ELF-1 (cell line): ENCODE measurements at regions not wholly inside any gene's neighbourhood (a gene's known extent, or its start where the extent isn't known, plus 50 kb on each side); places are given as distances from the start of the nearest gene placed in this dataset.

Experiments used
- DNase-seq: peaks from one replicate; pipeline ENCODE4 v3.0.0-alpha.2; 2016; ENCODE audit warnings: low read depth, low spot score

DNA sequence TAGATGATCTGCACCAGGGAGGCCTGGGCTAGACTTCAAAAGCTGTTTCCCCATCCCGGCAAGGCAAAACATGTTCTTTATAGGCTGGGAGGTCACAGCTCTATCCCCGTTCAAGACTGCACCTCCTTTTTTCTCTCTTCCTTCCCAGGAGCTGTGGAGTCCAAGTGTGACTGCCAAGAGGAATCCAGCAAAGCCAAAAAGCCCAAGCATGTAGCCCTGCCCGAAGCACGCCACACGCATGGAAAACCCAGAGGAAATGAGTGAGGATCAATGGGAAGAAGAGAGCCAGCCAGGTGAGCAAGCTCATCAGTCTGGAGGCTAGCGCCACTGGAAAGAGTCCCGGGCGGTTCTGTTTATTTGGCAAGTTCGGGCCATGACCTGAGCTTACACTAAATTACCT lies 240.4 kb downstream of the PRL start:
- DNase-seq: no peak

DNA sequence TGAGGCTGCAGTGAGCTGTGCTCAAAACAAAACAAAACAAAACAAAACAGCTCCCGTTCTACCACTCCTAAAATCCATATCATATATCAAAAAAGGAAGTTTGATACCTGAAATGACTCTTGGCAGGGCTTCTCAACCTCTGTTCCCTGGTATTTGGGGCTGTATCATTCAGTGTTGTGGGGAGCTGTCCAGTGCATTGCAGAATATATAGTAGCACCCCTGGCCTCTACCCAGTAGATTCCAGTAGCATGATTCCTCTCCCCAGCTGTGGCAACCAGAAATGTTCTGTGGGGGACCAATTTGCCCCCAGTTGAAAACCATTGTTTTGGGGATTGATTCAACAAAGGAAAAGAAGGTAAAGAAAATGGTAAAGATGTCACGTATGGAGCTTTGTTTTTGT lies 238.9 kb downstream of the PRL start:
- no peak for DNase-seq

DNA sequence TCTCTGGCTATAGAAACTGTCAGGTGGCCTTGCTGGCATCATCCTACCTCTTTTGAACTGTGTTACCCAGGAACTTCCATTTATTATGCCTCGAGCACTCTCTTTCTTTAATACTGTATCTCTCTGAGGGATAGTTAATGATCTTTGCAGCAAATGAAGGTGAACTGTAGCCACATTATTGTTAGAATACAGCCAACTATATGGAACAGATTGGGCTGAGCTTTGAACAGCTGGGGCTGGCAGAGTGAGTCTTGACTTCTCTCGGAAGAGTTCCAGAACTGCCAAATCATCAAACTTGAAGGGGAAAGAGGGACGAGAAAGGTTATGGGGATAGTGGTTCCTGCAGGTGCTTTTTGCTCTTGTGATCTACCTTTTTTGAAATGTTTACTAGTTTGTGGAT lies 237.7 kb downstream of the PRL start:
- DNase-seq: no peak

DNA sequence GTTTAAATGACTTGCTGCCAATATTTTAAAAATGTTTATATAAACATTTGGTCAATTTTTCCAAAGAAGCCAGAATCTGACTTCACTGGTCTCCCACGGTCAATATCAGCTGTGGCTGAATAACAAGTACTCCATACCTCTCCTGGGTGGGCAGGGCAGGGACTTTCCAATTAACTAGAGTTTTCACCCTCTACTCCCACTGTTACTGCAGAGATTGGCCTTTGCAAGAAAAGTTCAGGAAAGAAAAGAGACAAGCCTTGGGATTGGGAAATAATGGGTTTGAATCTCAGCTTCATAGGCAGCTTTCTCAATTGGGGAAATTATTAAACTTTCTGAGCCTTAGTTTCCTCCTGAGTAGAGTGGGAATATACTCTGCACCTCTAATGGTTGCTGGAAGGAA lies 236.9 kb downstream of the PRL start:
- DNase-seq: no peak

DNA sequence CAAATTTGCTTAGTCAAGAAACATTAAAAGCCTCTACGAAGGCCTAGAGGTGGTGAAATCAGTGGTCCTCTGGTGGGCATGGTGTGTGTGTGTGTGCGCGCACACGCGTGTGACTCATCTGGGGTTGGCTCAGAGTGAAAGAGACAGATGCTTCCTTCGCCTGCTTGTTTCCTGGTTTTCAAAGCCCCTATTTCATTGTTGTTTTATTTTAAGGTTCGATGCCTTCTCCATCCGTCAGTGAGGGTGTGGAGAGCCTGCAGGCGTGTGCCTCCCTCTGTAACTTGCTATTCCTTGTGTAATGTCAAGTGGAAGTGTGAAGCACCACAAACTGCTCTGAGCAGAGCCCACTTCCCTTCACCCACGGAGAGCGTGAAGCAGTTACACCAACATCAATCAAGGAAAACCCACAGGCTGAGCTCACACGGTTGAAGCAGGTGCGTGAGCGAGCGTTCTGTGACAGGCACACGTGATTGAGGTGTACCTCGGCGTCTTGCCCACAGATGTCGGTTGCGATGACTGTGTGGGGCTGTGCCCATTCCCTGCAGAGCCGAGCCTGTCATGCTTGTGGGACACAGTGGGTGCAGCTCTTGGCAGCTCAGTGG lies 233.9 kb downstream of the PRL start:
- no peak for DNase-seq

DNA sequence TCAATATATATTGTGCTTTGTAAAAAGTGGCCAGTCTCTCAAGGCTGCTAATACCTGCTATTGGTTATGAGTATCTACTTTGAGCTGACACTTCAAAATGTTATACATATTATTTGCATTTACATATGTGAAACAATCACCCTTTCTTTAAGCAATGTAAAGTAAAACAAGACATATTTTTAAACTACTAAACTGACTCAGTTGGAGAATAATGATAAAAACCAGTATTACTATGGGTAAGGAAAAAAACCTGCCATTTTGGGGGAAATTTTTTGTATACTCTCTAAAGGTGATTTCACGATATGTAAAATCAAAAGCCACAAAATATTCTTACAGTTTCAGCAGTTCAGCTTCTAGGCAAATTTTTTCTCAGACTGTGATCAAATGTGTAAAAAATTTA lies 232.3 kb downstream of the PRL start:
- no peak for DNase-seq

DNA sequence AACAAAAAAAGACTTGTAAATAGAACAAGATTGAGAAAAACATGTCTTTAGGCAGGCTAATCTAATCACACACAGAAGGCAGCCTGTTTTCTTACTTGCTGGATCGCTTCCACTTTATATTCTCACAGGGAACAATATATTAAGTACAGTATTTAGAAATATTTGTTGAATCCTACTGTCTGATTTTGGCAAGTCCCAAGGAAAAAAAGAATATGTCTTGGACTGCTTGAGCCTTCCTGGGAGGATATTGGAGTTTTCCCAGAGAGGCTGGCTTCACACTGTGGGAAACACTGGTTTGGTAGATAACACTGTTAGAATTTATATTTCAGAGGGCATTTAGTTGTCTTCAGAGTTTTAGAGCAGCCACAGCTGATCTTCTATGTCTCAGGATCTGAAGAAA lies 229.7 kb downstream of the PRL start:
- DNase-seq: no peak

DNA sequence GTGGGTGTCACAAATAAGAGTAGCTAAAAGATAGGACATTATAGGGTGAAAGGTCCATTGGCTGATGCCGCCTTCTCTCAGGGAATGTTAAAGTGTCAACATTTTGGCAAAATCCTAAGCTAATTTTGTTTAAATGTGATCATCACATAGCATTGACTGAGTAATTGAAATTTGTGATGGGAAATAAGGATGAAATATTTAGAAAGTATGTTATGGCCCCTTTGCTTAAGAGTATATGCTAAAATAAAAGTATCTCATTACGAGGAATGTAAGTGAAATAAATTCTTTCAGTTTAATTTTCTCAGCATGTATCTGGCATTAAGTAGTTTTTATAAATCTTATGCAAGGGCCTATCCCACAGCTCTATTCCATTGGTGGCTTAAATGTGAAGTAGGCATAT lies 229.2 kb downstream of the PRL start:
- no peak for DNase-seq

DNA sequence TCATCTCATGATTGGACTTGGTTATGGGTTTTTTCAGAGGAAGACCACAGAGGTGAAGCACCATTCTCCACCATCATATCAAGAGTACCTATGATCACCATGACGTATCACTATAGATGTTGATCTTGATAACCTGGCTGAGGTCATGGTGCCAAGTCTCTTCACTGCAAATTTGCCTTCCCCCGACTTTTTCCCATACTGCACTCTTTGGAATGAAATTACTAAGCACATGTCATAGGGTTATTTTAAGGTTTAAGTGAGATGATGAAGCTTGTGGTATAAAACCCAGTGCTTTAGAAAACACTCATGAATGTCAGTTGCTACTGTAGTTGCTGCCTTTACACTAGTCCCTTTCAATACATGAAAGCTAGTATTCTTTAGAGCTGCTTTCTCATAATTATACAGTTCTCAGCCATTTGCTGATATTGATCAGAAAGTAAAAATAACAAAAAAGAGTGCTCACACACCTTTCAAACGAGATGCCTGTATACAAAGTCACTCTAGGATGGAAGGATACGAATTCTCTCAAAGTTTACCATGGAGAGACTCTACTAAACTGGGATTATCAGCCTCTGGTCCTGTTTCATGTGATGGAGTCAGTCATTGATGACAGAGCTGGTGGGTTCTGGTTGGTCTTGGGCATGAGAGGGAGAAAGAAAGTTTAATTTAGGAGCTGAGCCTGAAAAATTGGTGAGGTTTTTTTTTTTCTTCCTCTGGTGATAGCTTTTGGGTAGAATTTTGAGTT lies 228.1 kb downstream of the PRL start:
- DNase-seq: no peak

DNA sequence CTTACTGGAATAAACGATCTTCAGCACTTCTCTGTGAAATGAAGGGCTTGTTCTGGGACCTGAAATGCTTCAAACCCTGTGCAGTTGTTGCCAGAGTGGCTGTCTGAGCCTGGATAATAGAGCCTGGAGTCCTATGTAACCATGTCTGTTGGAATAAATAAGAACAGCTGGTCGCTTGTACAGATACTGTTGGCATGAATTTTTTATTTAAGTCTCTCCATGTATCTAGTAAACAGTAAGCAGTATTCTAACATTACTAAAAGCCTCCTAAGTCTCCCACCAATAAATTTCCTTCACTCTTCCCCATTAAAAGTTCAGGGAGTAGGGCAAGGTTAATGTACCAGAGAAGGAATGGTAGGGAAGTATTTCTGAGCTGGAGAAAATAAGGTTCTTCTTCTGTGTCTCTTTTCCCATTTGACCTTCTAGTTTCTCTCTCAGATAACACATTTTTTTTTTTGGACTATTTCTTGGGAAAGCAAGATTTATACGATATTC lies 227.5 kb downstream of the PRL start:
- no peak for DNase-seq

DNA sequence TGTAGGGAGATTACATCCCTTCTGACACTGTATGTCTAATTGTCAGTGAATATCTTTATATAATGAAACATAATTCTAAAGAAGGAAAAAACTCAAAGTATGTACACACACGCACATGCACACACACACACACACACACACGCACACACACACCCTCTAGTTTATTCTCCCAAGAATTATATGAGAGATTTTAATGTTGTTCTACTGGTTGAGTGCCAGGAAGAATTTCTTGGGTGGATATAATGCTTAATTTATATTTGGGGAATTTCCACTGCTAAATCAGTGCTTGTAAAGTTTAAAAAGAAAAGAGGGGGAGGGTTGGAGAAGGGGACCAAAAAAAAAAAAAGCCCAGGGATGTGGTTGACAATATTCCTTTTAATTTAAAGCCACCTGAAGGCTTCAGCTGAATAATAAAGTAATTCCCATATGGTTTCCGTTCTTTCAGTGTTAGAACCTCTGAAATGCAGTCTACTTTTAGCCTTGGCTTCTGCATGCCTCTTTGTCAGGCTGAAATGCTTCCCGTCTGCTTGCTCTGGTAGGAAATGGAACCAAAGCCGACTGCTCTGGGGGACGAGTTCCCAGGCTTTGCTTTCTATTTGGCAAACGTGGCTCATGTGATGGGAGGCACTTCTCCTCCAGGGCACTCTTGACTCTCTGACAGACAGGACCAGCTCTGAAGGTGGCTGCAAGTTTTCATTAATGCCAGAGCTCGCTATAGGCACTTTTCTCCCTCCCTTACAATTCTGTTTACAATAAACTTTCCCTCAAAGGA lies 225.4 kb downstream of the PRL start:
- peak; percentile 78 for DNase-seq

DNA sequence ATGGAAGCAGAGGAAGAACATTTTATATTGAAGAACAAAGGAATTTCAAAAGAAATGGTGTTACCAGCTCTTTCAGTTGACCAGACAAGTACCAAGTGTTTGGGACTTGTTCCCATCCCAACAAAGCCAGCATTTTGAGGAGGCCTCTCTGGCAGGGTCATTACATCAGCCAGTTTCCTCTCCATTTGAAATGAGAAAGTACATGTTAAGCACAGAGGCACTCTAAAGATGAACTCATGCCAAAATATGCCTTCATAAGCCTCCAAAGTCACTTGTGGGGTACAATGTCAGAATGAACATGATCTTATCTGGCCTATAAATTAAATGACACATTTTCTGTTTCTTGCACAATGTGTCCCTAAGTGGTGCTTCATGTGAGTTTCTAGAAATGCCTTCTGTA lies 223.9 kb downstream of the PRL start:
- DNase-seq: no peak

DNA sequence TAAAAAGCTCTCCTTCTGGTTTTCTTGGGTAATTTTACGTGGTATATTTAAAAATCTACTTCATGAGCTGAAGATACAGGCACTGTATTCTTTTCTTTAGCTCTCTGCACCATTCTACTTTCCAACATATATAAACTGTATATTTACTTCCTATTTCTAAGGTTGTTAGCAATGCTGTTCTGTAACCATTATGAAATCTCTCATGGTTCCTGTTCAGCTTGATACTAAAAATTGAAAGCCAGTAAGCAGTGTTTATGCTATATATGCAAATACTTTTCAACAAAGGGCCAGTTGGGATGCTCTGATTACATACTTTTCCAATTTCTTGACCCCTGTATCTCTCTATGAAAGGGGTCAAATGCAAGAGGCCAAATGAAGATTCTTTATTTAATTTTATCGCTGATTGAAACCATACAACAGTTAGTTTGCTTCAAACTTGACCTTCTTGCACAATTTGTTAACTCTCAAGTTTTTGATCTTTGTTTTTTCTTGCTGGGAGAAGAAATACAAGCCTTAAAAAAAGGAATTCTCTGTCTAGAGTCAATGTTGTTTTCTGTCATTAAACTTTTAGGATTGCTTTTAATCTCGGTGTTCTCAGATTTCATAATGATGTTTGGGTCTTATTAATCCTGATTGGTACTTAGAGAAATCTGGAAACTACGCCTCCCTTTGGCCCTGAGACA lies 223.2 kb downstream of the PRL start:
- DNase-seq: no peak

DNA sequence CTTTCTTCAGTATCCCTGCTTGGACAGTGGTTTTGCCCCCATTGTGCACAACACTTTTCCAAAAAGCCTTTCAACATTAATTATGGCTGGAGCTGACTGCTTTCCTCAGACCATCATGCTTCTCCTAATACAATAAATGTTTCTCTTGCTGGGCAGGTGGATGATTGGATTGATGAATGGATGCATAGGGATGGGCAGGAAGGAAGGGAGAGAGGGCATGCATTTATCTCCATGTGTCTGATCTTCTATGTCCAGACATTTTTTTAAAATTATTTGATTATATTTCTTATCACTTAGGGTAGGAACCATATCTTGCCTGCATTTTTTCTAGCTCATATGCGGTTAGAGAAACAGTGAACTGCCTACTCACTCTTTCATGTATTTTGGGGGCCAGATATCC lies 218.5 kb downstream of the PRL start:
- DNase-seq: no peak

DNA sequence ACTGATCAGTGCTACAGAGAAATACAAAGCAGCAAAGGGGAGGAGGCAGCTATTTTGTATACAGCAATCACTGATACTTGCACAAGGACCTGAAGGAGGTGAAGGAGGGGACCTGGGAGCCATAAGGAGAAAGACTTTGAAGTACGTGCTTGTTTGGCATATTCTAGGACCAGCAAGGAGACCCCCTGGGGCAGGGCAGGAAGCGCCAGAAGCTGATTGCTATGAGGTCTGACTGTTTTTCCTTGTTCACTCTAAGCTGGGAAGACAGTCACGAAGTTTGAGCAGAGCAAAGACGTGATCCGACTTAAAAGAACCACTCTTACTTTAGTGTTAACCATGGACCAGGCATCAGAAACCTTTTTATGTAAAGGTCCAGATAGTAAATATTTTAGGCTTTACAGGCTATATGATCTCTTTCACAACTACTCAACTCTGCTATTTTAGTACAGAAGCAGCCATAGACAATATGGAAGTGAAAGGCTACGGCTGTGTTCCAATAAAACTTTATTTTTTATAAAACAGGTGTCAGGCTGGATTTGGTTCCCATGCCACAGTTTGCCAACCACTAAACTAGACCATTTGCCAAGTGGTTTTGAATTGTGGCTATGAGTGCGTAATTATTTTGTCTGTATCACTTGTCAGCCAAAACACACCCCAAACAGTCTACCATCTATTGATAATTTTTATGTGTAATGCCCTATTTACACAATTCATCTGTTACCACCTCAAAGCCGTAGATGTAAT lies 217.9 kb downstream of the PRL start:
- DNase-seq: peak; percentile 69

DNA sequence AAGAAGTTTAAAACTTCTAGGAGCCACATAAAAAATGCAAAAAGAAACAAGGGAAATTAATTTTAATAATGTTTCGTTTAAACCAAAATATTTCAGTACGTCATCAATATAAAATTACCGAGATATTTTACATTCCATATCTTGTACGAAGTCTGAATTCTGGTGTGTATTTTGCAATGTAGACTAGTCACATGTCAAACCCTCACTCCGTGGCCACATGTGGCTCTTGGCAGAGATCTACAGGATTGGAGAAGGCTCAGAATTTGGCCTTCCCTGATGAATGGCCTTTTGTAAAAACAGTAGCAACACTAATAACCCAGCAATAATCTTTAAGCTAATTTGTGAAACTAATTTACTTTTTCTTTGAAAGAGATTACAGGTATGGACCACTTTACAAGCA lies 217.1 kb downstream of the PRL start:
- no peak for DNase-seq

DNA sequence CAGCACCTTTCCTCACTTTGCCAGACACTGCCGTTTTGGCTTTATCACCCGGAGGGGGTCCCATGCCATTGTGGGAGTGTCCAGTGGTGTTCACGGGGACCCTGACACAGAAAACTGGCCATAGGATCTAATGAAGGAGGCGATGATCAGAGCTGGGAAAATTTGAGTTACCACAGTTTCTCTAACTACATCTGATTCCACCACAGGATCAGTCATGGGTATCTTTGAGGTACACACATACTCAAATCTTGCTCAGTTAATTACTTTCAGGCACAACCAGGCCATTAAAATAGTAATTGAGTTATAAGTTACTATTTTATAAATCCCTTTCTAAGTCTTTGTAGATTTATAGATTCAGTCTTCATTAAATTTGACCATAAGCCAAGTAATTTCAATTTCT lies 215.1 kb downstream of the PRL start:
- DNase-seq: no peak

DNA sequence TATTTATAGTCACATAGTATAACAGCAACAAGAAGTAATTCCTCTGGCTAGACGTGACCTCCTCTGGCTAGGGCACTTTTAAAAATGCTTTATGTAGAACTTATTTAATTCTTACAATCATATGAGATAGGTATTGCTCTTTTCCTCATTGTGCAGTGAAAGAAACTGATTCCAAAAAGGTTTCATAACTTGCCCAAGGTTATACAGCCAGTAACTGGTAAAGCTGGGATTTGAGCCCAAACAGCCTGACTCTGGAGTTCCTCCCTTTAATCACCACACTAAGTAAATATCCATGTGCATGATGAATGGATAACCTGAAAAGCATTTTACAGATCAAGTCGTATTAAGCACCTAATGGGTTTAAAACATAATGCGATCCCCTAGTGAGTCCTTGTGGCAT lies 214.6 kb downstream of the PRL start:
- DNase-seq: no peak

DNA sequence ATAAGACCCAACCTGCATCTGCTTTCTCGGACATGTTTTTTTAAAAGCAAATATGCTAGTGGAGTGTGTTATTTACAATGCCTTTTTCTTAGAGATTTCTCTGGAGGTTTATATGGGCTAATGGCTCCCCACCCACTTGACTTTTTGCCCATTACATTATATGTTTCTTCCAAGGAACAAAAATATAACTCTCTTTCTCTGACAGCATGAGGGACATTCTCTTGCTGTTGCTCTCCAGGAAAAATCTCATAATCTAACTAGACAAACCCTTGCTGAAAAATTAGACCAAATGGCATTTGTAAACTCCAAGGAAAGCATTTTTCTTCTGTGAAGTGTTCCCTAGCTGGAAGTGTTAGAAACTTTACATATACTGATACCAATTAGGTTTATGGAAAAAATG lies 213.7 kb downstream of the PRL start:
- DNase-seq: no peak

DNA sequence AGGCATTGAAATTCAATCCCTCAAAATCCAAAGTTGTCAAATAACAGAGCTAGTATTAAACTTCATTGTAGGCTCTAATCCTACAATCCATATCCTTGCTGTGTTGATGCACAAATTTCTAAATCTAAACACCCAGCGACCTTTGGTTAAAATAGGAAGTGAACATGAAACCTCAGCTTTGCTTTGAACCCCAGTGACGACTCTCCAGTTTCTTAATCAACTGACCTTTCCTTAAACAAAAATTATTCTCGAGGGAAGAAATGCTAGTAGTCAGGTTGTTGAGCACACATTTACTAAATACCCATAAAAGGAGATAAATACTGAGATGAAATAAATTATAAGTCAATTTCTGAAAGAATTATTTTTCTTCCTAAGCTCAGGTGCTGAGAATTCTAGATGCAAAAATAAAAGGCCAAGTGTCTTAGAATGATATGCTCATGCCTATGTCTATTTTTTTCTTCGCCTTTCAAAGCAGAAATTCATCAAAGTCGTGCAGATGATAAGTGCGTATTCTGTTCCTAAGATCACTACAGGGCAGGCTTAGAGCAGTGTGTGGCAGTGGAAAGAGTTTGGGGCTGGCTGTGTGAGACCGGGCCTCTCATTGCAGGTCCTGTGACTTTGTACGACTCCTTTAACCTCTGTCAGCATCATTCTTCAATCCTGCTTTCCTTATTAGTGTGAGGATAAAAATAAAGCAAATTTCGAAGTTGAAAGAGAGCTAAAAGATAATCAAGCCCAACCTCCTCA lies 208.7 kb downstream of the PRL start:
- no peak for DNase-seq

DNA sequence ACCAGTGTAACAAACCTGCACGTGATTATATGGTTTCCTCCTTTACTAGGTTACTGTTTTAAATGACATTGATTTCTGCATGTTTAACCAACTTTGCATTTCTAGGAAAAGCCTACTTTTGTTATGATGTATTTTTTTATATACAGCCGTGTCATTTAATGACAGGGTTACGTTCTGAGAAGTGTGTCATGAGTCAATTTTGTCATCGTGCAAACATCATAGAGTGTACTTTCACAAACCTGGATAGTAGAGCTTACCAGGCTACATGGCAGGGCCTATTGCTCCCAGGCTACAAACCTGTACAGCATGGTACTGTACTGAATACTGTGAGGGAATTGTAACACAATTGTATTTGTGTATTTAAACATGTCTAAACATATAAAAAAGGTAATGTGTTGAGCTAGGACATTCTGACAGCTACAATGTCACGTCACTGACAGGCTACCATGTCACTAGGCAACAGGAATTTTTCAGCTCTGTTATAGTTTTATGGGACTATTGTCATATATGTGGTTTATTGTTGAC lies 205.3 kb downstream of the PRL start:
- DNase-seq: no peak
